ENCODE measurements at regions not wholly inside any gene's neighbourhood (a gene's known extent, or its start where the extent isn't known, plus 50 kb on each side); places are given as distances from the start of the nearest gene placed in this dataset.

- POLR2A ChIA-PET: no interaction called here
- no peaks in the 10 kb centered on the region for H3K4me1 Mint-ChIP-seq
These were observed 142.7 kb downstream of the JCAD start for GRCh38 chr10:29916669-29917068.

GRCh38 chr10:29914986-29915785 is 144.2 kb downstream of the JCAD start:
- Mint-ChIP-seq H3K27ac (no peak overlapping the region), H3K36me3 (ENCODE audit: low read depth) (no peaks in the 10 kb centered on the region), H3K4me3 (no peak overlapping the region), H3K9me3 (no peaks in the 10 kb centered on the region), H3K4me1 (no peaks in the 10 kb centered on the region), H3K27me3 (peaks cover 9% of the 10 kb centered on the region)
- ATAC-seq (ENCODE audit: low read depth) (no peak), DNase-seq (no peak)
- intact Hi-C loops (cut with micrococcal nuclease): no loop called here
- POLR2A ChIA-PET: no interaction called here
- no peak for TF ChIP-seq CTCF (IDR thresholded peaks at IDR 0.05)
- CTCF ChIA-PET: no interaction called here

More at GRCh38 chr10:29916669-29917068, 142.7 kb downstream of the JCAD start:
- no peak overlapping the region for H3K4me3 Mint-ChIP-seq
- ATAC-seq (ENCODE audit: low read depth) (no peak), DNase-seq (no peak)
- no peak for TF ChIP-seq CTCF (IDR thresholded peaks at IDR 0.05)
- intact Hi-C loops (cut with micrococcal nuclease): no loop called here
- no peak overlapping the region for H3K27ac Mint-ChIP-seq
- peaks cover 10% of the 10 kb centered on the region for H3K27me3 Mint-ChIP-seq
- no peaks in the 10 kb centered on the region for H3K36me3 Mint-ChIP-seq (ENCODE audit: low read depth)
- no peaks in the 10 kb centered on the region for H3K9me3 Mint-ChIP-seq
- CTCF ChIA-PET: no interaction called here

GRCh38 chr10:29908962-29909361 is 150.4 kb downstream of the JCAD start:
- Mint-ChIP-seq H3K27ac (no peak overlapping the region), H3K4me3 (no peak overlapping the region), H3K27me3 (peaks cover 5% of the 10 kb centered on the region), H3K36me3 (ENCODE audit: low read depth) (no peaks in the 10 kb centered on the region), H3K4me1 (no peaks in the 10 kb centered on the region), H3K9me3 (no peaks in the 10 kb centered on the region)
- CTCF ChIA-PET: no interaction called here
- POLR2A ChIA-PET: no interaction called here
- ATAC-seq (ENCODE audit: low read depth): no peak
- intact Hi-C loops (cut with micrococcal nuclease): no loop called here
- no peak for TF ChIP-seq CTCF (IDR thresholded peaks at IDR 0.05)
- DNase-seq: no peak

GRCh38 chr10:29900865-29901264 is 158.5 kb downstream of the JCAD start:
- no peaks in the 10 kb centered on the region for H3K9me3 Mint-ChIP-seq
- intact Hi-C loops (cut with micrococcal nuclease): no loop called here
- H3K27ac Mint-ChIP-seq: no peak overlapping the region
- no peak overlapping the region for H3K4me3 Mint-ChIP-seq
- TF ChIP-seq CTCF (IDR thresholded peaks at IDR 0.05): no peak
- ChIA-PET POLR2A (no interaction called here), CTCF (no interaction called here)
- H3K36me3 Mint-ChIP-seq (ENCODE audit: low read depth): no peaks in the 10 kb centered on the region
- peaks cover 2% of the 10 kb centered on the region for H3K27me3 Mint-ChIP-seq
- H3K4me1 Mint-ChIP-seq: no peaks in the 10 kb centered on the region
- ATAC-seq (ENCODE audit: low read depth): no peak
- DNase-seq: no peak

- Mint-ChIP-seq H3K27ac (no peak overlapping the region), H3K27me3 (peaks cover 2% of the 10 kb centered on the region), H3K4me1 (no peaks in the 10 kb centered on the region), H3K36me3 (ENCODE audit: low read depth) (no peaks in the 10 kb centered on the region), H3K4me3 (no peak overlapping the region), H3K9me3 (peaks cover 2% of the 10 kb centered on the region)
- TF ChIP-seq CTCF (IDR thresholded peaks at IDR 0.05): no peak
- POLR2A ChIA-PET: no interaction called here
- ATAC-seq (ENCODE audit: low read depth) (no peak), DNase-seq (no peak)
- intact Hi-C loops (cut with micrococcal nuclease): no loop called here
- CTCF ChIA-PET: no interaction called here
These were observed 161.2 kb downstream of the JCAD start for GRCh38 chr10:29897999-29898716.
